GM19397 (cell line): ENCODE measurements at regions not wholly inside any gene's neighbourhood (a gene's known extent, or its start where the extent isn't known, plus 50 kb on each side); places are given as distances from the start of the nearest gene placed in this dataset.

Experiments
- ATAC-seq: cut with Tn5 transposase; IDR thresholded peaks from one replicate; pipeline ENCODE4 v1.9.1; 2021; ENCODE audit warnings: mild to moderate bottlenecking, moderate library complexity; ENCODE audit not compliant: unreplicated experiment

DNA sequence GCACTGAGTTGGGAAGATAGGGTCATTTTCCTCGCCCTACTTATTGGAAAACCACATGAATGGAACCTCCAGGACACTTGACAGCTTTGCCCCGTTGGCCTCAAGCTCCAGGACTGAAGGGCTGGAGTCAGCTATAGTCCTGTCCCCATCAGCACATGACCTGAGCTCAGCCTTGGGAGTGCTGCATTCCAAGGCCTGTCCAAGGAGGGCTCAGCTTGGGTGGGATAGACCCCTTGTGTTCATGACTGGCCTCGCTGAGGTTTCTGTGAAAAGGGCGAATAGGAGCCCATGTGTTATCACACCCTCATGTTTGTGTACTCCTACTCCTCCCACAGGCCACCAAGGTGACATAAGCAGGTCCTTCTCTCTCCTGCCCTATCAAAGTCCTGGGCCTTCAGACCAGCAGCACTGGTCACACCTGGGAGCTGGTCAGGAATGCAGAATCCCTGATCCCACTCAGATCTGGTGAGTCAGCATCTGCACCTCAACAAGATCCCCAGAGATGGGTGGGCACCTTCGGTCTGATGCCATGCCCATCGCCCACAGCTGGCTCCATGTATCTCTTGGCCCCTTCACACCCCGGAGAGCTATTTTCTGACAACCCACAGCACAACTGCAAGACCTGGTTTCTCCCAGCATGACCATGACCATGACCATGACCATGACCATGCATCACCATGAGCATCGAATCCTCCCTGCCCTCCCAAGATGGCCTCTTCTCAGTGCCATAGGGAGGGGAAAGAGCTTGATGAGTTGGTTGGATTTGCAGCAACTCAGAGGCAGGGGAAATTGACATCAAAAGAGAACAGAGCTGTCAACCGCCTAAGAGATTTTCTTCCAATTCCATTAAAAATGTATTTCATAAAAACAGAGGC, 83.0 kb upstream of the RAB6C start:
- ATAC-seq: no peak

GRCh38 chr2:129901754-129902415, 77.6 kb upstream of the RAB6C start:
- no peak for ATAC-seq

GRCh38 chr2:129902731-129903585, 76.5 kb upstream of the RAB6C start:
- no peak for ATAC-seq

DNA sequence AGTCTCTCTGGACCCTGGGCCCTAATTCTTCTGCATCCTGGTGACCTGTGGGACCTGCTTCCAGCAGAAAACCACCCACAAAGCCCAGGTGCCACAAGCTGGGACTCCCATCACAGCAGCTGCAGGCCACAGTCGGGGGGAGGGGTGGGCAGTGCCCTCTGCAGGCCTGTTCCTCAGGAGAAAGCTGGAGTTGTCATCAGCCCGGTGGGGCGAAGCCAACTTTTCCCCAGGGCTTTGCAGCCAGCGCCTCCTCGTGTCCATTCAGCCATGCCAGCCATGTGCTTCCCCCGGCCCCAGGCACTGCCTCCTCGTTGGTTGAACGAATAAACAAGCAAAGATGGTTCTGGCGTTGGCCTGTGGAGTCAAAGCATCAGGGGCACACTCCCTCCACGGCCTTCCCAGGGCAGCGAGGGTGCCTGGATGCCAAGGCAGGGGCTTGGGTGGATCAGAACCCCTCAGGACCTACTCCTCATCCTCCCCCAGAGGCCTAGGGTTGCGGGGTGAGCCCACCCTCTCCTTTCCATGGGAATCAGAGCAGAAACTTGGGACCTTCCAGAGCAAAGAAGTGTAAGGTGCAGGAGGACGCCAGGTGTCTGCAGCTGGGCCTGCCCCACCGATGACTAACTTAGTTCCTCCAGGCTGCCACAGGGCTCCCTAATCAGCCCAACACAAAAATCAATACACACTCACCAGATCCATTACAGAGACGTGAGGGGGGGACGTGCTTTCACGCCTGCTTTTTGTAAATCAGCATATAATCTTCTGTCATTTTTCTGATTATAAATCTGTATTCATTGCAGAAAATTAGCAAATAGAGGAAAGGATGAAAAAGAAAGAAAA, 75.7 kb upstream of the RAB6C start:
- no peak for ATAC-seq

DNA sequence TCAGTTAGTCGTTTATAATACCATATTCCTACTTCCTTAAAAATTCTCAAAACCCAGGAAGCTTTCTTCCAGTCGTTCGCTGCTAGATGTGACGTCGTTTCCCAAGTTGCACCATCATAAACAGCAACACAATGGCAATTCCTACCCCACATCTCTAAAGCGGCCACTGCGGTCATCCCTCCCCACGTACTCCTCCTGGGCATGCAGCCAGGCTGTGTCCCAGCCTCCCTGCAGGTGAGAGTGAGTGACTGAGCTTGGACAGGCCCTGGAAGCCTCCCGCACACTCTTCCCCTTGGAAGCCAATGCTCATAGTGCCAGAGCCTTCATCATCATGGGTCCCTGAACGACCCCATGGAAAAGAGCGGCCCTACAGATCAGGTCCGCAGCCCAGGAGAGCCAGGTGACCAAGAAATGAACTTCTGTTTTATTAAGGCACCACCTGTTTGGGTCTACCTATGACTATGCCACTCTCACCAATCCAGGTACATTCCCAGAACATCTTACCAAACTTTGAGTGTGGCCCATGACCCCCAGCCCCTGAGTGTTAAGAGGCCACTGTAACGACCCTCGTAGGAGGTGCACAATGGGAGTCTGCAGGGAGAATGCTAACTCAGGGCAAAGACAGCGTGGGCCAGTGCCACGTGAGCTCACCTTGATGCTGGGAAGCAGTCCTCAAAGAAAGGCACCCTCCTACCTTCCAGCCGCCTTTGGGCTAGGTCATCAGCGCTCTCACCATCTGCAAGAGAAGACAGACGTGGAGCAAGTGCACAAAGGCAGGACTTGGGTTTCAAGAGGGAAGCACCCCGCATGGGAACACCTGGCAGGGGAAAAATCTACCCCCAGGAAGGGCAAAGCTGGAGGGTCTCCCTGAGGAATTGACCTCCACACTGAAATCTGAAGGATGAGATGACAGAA, 74.7 kb upstream of the RAB6C start:
- no peak for ATAC-seq

- no peak for ATAC-seq
These were observed 73.8 kb upstream of the RAB6C start for GRCh38 chr2:129905664-129906081.

DNA sequence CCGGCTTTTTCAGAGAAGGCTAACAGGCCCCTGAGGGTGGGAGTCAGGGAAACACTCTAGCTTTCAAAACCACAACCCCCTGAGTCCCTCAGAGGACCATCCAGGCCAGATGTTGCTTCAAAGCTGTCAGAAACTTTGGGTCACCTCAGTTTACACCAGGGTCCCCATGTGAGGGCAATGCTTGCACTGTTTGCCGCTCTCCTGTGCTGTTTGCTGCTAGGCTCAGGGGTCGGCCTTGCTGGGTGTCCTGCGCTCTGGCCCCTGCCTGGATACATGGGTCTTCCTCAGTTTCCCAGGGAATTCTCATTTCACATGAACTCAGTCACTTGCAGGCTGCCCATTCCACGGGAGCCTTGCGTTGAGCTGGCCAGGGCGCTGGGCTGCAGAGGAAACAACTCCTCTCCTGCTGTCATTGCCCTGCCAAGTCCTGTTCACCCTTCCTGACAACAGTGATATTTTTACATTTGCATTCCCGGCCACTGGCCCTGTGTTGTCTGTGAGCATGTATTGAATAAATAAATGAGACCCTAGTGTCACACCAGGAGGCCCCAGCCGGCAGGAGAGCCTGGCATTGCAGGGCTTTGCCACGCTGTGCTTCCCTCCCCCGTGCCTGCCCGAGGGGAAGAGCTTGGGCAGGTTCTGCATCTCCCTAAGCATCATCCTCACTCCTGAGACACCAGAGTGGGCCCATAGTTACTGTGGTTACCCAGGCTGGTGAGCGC, 73.2 kb upstream of the RAB6C start:
- ATAC-seq: no peak

DNA sequence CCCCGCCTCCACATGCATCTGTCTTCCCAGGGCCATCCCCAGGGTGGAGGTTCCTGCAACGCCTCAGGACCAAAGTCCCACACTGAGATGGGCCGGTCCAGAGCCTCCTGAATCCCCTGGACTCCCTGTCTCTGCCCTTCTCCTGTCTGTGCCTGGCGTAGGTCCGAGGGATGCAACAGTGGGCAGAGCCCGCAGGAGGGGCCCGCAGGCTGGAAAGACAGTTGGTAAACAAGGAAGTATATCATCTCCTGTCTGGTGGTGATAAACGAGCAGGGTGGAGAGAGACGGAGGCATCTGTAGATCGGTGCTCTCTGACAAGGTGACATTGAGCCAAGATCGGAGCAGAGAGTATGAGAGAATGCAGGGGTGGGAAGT, 72.6 kb upstream of the RAB6C start:
- no peak for ATAC-seq

GRCh38 chr2:129907256-129907998, 72.0 kb upstream of the RAB6C start:
- no peak for ATAC-seq

DNA sequence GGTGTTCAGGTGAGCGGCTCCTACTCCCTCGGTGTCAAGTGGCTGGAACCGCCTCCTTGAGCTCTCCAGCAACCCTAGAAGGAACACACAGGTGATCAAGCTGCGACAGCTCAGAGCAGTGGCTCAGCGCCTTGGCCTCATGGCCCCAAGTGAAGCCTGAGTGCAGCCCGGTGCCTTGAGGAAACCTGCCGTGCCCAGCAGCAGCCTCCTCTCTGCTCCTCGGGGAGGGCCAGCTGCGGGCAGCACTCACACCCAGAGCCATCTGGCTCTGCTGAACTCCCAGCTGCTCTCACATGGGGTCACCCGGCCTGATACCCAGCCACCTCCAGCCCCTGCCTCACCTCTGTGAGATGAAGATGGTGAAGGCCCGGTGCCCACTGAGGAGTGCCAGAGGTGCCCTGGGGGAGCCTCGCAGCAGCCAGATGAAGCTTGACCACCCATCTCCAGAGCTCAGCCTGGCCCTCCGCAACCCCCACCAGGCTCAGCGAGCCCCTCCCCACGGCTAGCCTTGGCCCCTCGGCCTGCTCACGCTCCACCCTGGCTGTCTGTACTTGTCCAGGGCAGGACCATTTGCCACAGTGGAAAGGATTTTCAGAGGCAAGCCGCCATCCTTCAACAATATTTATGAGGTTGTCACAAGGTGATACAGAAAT, 70.6 kb upstream of the RAB6C start:
- no peak for ATAC-seq

GRCh38 chr2:129909651-129910418, 69.6 kb upstream of the RAB6C start:
- no peak for ATAC-seq

GRCh38 chr2:129910446-129911362, 68.8 kb upstream of the RAB6C start:
- ATAC-seq: no peak

- ATAC-seq: no peak
These were observed 68.0 kb upstream of the RAB6C start for GRCh38 chr2:129911363-129912065.

DNA sequence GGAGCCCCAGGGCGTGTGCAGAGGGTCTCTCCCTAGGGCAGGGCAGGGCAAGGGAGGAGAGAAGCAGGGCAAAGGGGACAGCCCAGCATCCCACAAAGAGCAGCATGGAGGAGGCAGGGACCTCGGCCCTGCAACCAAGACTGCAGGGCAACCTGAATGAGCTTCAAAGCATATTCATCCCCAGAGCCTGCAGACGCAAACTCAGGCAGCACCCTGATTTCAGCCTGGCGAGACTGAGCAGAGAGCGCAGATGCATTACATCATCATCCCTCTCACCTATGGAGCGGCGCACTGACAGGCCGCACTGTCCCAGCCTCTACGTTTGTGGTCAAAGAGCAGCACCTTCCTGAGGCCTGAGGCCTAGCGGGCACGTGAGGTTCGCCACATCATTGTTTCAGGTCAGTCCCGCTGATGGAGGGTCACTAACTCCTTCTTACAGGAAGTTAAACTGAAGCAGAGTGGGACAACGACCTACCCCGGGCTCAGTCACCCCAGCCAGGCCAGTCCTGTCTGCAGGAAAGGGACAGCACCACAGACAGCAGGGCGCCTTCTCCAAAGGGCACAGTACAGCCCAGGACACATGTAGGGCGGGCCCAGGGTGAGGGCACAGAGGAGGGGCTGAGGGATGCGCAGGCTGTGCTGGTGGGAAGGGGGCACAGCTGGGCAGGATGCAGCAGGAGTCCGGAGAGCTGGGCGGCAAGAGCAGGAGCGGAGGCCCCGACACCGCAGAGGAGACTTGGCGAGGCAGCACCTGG, 67.2 kb upstream of the RAB6C start:
- no peak for ATAC-seq
